ENCODE measurements at regions not wholly inside any gene's neighbourhood (a gene's known extent, or its start where the extent isn't known, plus 50 kb on each side); places are given as distances from the start of the nearest gene placed in this dataset.

GRCh38 chr17:13374203-13375143 is 227.3 kb downstream of the HS3ST3A1 start:
- POLR2A ChIA-PET: no interaction called here
- Mint-ChIP-seq H3K36me3 (ENCODE audit: low read depth) (no peaks in the 10 kb centered on the region), H3K27me3 (peaks cover 2% of the 10 kb centered on the region), H3K4me3 (no peak overlapping the region), H3K4me1 (no peaks in the 10 kb centered on the region), H3K9me3 (ENCODE audit: low read depth) (no peaks in the 10 kb centered on the region), H3K27ac (no peak overlapping the region)
- DNase-seq (no peak), ATAC-seq (no peak)
- CTCF ChIA-PET: interaction anchor here (0.6 kb wide), 1 partner anchor 1836 kb away, joined by 3 read pairs; no protein-coding TSS in a partner anchor
- intact Hi-C loops (cut with DNase I, micrococcal nuclease): no loop called here

GRCh38 chr17:13372432-13372831 is 229.3 kb downstream of the HS3ST3A1 start:
- Mint-ChIP-seq H3K36me3 (ENCODE audit: low read depth) (no peaks in the 10 kb centered on the region), H3K9me3 (ENCODE audit: low read depth) (no peaks in the 10 kb centered on the region), H3K27ac (no peak overlapping the region), H3K27me3 (peaks cover 2% of the 10 kb centered on the region), H3K4me1 (no peaks in the 10 kb centered on the region), H3K4me3 (no peak overlapping the region)
- ATAC-seq (no peak), DNase-seq (no peak)
- CTCF ChIA-PET: no interaction called here
- POLR2A ChIA-PET: no interaction called here
- intact Hi-C loops (cut with DNase I, micrococcal nuclease): no loop called here

- H3K27me3 Mint-ChIP-seq: peaks cover 2% of the 10 kb centered on the region
- no peak for ATAC-seq
- H3K4me3 Mint-ChIP-seq: no peak overlapping the region
- H3K36me3 Mint-ChIP-seq (ENCODE audit: low read depth): no peaks in the 10 kb centered on the region
- H3K9me3 Mint-ChIP-seq (ENCODE audit: low read depth): no peaks in the 10 kb centered on the region
- no peak overlapping the region for H3K27ac Mint-ChIP-seq
- intact Hi-C loops (cut with DNase I, micrococcal nuclease): no loop called here
- POLR2A ChIA-PET: no interaction called here
- CTCF ChIA-PET: no interaction called here
- no peak for DNase-seq
- H3K4me1 Mint-ChIP-seq: no peaks in the 10 kb centered on the region
Measured at GRCh38 chr17:13367154-13367553, 234.6 kb downstream of the HS3ST3A1 start.

GRCh38 chr17:13365331-13365730 is 236.4 kb downstream of the HS3ST3A1 start:
- Mint-ChIP-seq H3K27ac (no peak overlapping the region), H3K4me3 (no peak overlapping the region), H3K4me1 (no peaks in the 10 kb centered on the region), H3K36me3 (ENCODE audit: low read depth) (no peaks in the 10 kb centered on the region), H3K9me3 (ENCODE audit: low read depth) (no peaks in the 10 kb centered on the region), H3K27me3 (no peaks in the 10 kb centered on the region)
- ATAC-seq (no peak), DNase-seq (no peak)
- intact Hi-C loops (cut with DNase I, micrococcal nuclease): no loop called here
- CTCF ChIA-PET: no interaction called here
- POLR2A ChIA-PET: no interaction called here

- ChIA-PET CTCF (no interaction called here), POLR2A (no interaction called here)
- ATAC-seq (no peak), DNase-seq (no peak)
- H3K4me3 Mint-ChIP-seq: no peak overlapping the region
- H3K4me1 Mint-ChIP-seq: no peaks in the 10 kb centered on the region
- H3K9me3 Mint-ChIP-seq (ENCODE audit: low read depth): no peaks in the 10 kb centered on the region
- no peaks in the 10 kb centered on the region for H3K36me3 Mint-ChIP-seq (ENCODE audit: low read depth)
- no peaks in the 10 kb centered on the region for H3K27me3 Mint-ChIP-seq
- H3K27ac Mint-ChIP-seq: no peak overlapping the region
- intact Hi-C loops (cut with DNase I, micrococcal nuclease): no loop called here
Measured at GRCh38 chr17:13363771-13364170, 238.0 kb downstream of the HS3ST3A1 start.

GRCh38 chr17:13362341-13363122 is 239.2 kb downstream of the HS3ST3A1 start:
- H3K4me3 Mint-ChIP-seq: no peak overlapping the region
- intact Hi-C loops (cut with DNase I, micrococcal nuclease): no loop called here
- ATAC-seq (no peak), DNase-seq (no peak)
- no peak overlapping the region for H3K27ac Mint-ChIP-seq
- ChIA-PET POLR2A (no interaction called here), CTCF (interaction anchor here (0.8 kb wide), 1 partner anchor 18 kb away, joined by 3 read pairs; no protein-coding TSS in a partner anchor)
- H3K36me3 Mint-ChIP-seq (ENCODE audit: low read depth): no peaks in the 10 kb centered on the region
- no peaks in the 10 kb centered on the region for H3K27me3 Mint-ChIP-seq
- H3K9me3 Mint-ChIP-seq (ENCODE audit: low read depth): no peaks in the 10 kb centered on the region
- H3K4me1 Mint-ChIP-seq: no peaks in the 10 kb centered on the region

- Mint-ChIP-seq H3K4me3 (no peak overlapping the region), H3K27ac (no peak overlapping the region), H3K27me3 (no peaks in the 10 kb centered on the region)
Measured at GRCh38 chr17:13359774-13360173, 242.0 kb downstream of the HS3ST3A1 start.

GRCh38 chr17:13355054-13355453 is 246.7 kb downstream of the HS3ST3A1 start:
- Mint-ChIP-seq H3K27ac (no peak overlapping the region), H3K27me3 (peaks cover 7% of the 10 kb centered on the region), H3K4me3 (no peak overlapping the region), H3K4me1 (no peaks in the 10 kb centered on the region), H3K36me3 (ENCODE audit: low read depth) (no peaks in the 10 kb centered on the region), H3K9me3 (ENCODE audit: low read depth) (no peaks in the 10 kb centered on the region)
- ChIA-PET POLR2A (no interaction called here), CTCF (no interaction called here)
- intact Hi-C loops (cut with DNase I, micrococcal nuclease): no loop called here
- no peak for DNase-seq
- ATAC-seq: no peak

More at GRCh38 chr17:13359774-13360173, 242.0 kb downstream of the HS3ST3A1 start:
- DNase-seq (no peak), ATAC-seq (no peak)
- Mint-ChIP-seq H3K9me3 (ENCODE audit: low read depth) (no peaks in the 10 kb centered on the region), H3K36me3 (ENCODE audit: low read depth) (no peaks in the 10 kb centered on the region), H3K4me1 (no peaks in the 10 kb centered on the region)
- CTCF ChIA-PET: interaction anchor here (0.7 kb wide), 1 partner anchor 25 kb away, joined by 3 read pairs; no protein-coding TSS in a partner anchor
- intact Hi-C loops (cut with DNase I, micrococcal nuclease): no loop called here
- POLR2A ChIA-PET: no interaction called here

- no peak overlapping the region for H3K27ac Mint-ChIP-seq
- ATAC-seq (no peak), DNase-seq (no peak)
- POLR2A ChIA-PET: no interaction called here
- intact Hi-C loops (cut with DNase I, micrococcal nuclease): no loop called here
- CTCF ChIA-PET: interaction anchor here (0.6 to 0.7 kb wide), 2 partner anchors 50 to 700 kb away, joined by 3 read pairs; no protein-coding TSS in a partner anchor
- no peaks in the 10 kb centered on the region for H3K9me3 Mint-ChIP-seq (ENCODE audit: low read depth)
- H3K27me3 Mint-ChIP-seq: peaks cover 7% of the 10 kb centered on the region
- H3K4me3 Mint-ChIP-seq: no peak overlapping the region
- H3K36me3 Mint-ChIP-seq (ENCODE audit: low read depth): no peaks in the 10 kb centered on the region
- no peaks in the 10 kb centered on the region for H3K4me1 Mint-ChIP-seq
Measured at GRCh38 chr17:13353590-13353989, 248.1 kb downstream of the HS3ST3A1 start.

GRCh38 chr17:13352747-13353415 is 248.8 kb downstream of the HS3ST3A1 start:
- intact Hi-C loops (cut with DNase I, micrococcal nuclease): no loop called here
- Mint-ChIP-seq H3K9me3 (ENCODE audit: low read depth) (no peaks in the 10 kb centered on the region), H3K4me3 (no peak overlapping the region), H3K36me3 (ENCODE audit: low read depth) (no peaks in the 10 kb centered on the region), H3K27me3 (peaks cover 7% of the 10 kb centered on the region), H3K27ac (no peak overlapping the region), H3K4me1 (no peaks in the 10 kb centered on the region)
- DNase-seq (no peak), ATAC-seq (no peak)
- ChIA-PET CTCF (no interaction called here), POLR2A (no interaction called here)

- peaks cover 5% of the 10 kb centered on the region for H3K9me3 Mint-ChIP-seq (ENCODE audit: low read depth)
- no peak for DNase-seq
- ATAC-seq: no peak
- peaks cover 7% of the 10 kb centered on the region for H3K27me3 Mint-ChIP-seq
- H3K36me3 Mint-ChIP-seq (ENCODE audit: low read depth): peaks cover 4% of the 10 kb centered on the region
- peaks cover 14% of the 10 kb centered on the region for H3K4me1 Mint-ChIP-seq
- H3K27ac Mint-ChIP-seq: no peak overlapping the region
- ChIA-PET POLR2A (no interaction called here), CTCF (no interaction called here)
- intact Hi-C loops (cut with DNase I, micrococcal nuclease): no loop called here
- H3K4me3 Mint-ChIP-seq: no peak overlapping the region
Measured at GRCh38 chr17:13351046-13351445, 250.7 kb downstream of the HS3ST3A1 start.
